Medulla oblongata (tissue), 1 donor: ENCODE measurements at regions not wholly inside any gene's neighbourhood (a gene's known extent, or its start where the extent isn't known, plus 50 kb on each side); places are given as distances from the start of the nearest gene placed in this dataset.

ENCODE experiments used
- DNase-seq: peaks from one replicate; pipeline ENCODE4 v3.0.0-alpha.2; 2015; ENCODE audit errors: extremely low spot score

- DNase-seq = no peak
These were observed 483.1 kb upstream of the ZFHX3 start for GRCh38 chr16:73531021-73531420.

- no peak for DNase-seq
These were observed 482.6 kb upstream of the ZFHX3 start for GRCh38 chr16:73530529-73530928.

- no peak for DNase-seq
These were observed 481.5 kb upstream of the ZFHX3 start for GRCh38 chr16:73529303-73530012.

- DNase-seq = no peak
These were observed 479.3 kb upstream of the ZFHX3 start for GRCh38 chr16:73527187-73527586.

- DNase-seq = no peak
These were observed 478.3 kb upstream of the ZFHX3 start for GRCh38 chr16:73526011-73526804.

GRCh38 chr16:73523209-73523608, 475.3 kb upstream of the ZFHX3 start:
- DNase-seq = no peak

GRCh38 chr16:73521499-73521898, 473.6 kb upstream of the ZFHX3 start:
- no peak for DNase-seq

GRCh38 chr16:73515616-73516015, 467.7 kb upstream of the ZFHX3 start:
- DNase-seq = no peak

- no peak for DNase-seq
These were observed 462.9 kb upstream of the ZFHX3 start for GRCh38 chr16:73510852-73511251.

GRCh38 chr16:73506568-73507056, 458.7 kb upstream of the ZFHX3 start:
- no peak for DNase-seq

- DNase-seq = peak; percentile 27
These were observed 457.6 kb upstream of the ZFHX3 start for GRCh38 chr16:73505577-73505976.

- no peak for DNase-seq
These were observed 457.0 kb upstream of the ZFHX3 start for GRCh38 chr16:73504591-73505575.

- DNase-seq = no peak
These were observed 455.2 kb upstream of the ZFHX3 start for GRCh38 chr16:73503093-73503492.

- DNase-seq = no peak
These were observed 451.3 kb upstream of the ZFHX3 start for GRCh38 chr16:73499276-73499675.

- no peak for DNase-seq
These were observed 438.0 kb upstream of the ZFHX3 start for GRCh38 chr16:73485880-73486279.

GRCh38 chr16:73483934-73484711, 436.2 kb upstream of the ZFHX3 start:
- DNase-seq = no peak

- no peak for DNase-seq
These were observed 435.3 kb upstream of the ZFHX3 start for GRCh38 chr16:73483076-73483791.

GRCh38 chr16:73482310-73482709, 434.4 kb upstream of the ZFHX3 start:
- DNase-seq = no peak

- no peak for DNase-seq
These were observed 432.5 kb upstream of the ZFHX3 start for GRCh38 chr16:73480381-73480780.

- DNase-seq = no peak
These were observed 425.8 kb upstream of the ZFHX3 start for GRCh38 chr16:73473713-73474112.
